ENCODE measurements at regions not wholly inside any gene's neighbourhood (a gene's known extent, or its start where the extent isn't known, plus 50 kb on each side); places are given as distances from the start of the nearest gene placed in this dataset.

DNA sequence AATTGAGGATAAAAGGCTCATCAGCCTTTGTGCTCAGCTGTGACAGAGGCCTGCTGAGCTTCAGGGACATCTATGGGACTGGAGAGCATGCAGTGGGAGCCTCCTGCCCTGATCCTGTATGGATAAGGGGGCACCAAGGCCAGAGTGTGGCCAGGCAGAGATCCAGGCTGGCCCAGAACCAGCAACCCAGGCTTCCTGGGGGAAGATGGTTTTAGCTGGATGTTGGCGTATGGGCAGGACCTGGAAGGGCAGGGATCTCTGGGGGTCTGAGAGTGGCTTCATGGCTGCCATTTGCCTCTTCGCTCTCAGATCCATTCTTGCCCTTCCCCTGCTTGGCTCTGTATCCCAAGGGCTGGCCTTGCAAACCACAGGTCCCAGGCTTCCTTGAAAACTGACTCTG lies 169.9 kb downstream of the MACROH2A1 start:
- H3K27me3 ChIP-seq (ENCODE audit: insufficient read depth, low read length) = no peaks in the 10 kb centered on the region
- H3K79me1 ChIP-seq (ENCODE audit: insufficient read depth, low read depth, low read length, poor library complexity, severe bottlenecking) = no peaks in the 10 kb centered on the region
- H2AK5ac ChIP-seq (ENCODE audit: insufficient read length, low read length) = no peak overlapping the region
- H4K20me1 ChIP-seq (ENCODE audit: control insufficient read depth, insufficient read depth, insufficient read length) = no peaks in the 10 kb centered on the region
- H3K9ac ChIP-seq (ENCODE audit: extremely low read depth, insufficient read length, low read length) = no peak overlapping the region
- DNase-seq = no peak
- TF ChIP-seq, protein P1, sequence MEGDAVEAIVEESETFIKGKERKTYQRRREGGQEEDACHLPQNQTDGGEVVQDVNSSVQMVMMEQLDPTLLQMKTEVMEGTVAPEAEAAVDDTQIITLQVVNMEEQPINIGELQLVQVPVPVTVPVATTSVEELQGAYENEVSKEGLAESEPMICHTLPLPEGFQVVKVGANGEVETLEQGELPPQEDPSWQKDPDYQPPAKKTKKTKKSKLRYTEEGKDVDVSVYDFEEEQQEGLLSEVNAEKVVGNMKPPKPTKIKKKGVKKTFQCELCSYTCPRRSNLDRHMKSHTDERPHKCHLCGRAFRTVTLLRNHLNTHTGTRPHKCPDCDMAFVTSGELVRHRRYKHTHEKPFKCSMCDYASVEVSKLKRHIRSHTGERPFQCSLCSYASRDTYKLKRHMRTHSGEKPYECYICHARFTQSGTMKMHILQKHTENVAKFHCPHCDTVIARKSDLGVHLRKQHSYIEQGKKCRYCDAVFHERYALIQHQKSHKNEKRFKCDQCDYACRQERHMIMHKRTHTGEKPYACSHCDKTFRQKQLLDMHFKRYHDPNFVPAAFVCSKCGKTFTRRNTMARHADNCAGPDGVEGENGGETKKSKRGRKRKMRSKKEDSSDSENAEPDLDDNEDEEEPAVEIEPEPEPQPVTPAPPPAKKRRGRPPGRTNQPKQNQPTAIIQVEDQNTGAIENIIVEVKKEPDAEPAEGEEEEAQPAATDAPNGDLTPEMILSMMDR (conservative IDR thresholded peaks at IDR 0.05) = no peak
- Mint-ChIP-seq H3K9me3 (peaks cover 0 to 3% of the 10 kb centered on the region in 2 experiments; a peak in 1 of 5 replicates), H3K36me3 (ENCODE audit: insufficient read depth in 1 of 3, low read depth in 3 of 3) (no peaks in the 10 kb centered on the region), H3K27me3 (ENCODE audit: low read depth) (peaks cover 46% of the 10 kb centered on the region), H3K4me1 (peaks cover 10 to 11% of the 10 kb centered on the region in 2 experiments), H3K27ac (no peak overlapping the region), H3K4me3 (no peak overlapping the region)
- no peaks in the 10 kb centered on the region for H3K9me3 ChIP-seq (ENCODE audit: control insufficient read depth, low read depth, low read length)
- H3K23ac ChIP-seq (ENCODE audit: insufficient read length, low read depth, low read length) = no peak overlapping the region
- H2BK15ac ChIP-seq (ENCODE audit: low read depth, low read length) = no peak overlapping the region
- H3K56ac ChIP-seq (ENCODE audit: insufficient read length, low read depth, low read length) = no peak overlapping the region
- no peak overlapping the region for H2BK20ac ChIP-seq (ENCODE audit: low read depth, low read length, poor library complexity, severe bottlenecking)
- no peaks in the 10 kb centered on the region for H3K23me2 ChIP-seq (ENCODE audit: insufficient read length, low read depth, low read length, poor library complexity, severe bottlenecking)
- H2BK120ac ChIP-seq (ENCODE audit: low read depth, low read length, poor library complexity, severe bottlenecking) = no peak overlapping the region
- H4K5ac ChIP-seq (ENCODE audit: insufficient read length, low read depth, low read length) = no peak overlapping the region
- H3K27ac ChIP-seq (ENCODE audit: insufficient read length, low read depth, low read length) = no peak overlapping the region
- H4K91ac ChIP-seq (ENCODE audit: insufficient read length, low read depth, low read length) = no peak overlapping the region
- H2BK12ac ChIP-seq (ENCODE audit: insufficient read length, low read depth, low read length) = no peak overlapping the region
- no peak overlapping the region for H3K4me2 ChIP-seq (ENCODE audit: insufficient read depth, insufficient read length, low read length)
- no peak overlapping the region for H3K18ac ChIP-seq (ENCODE audit: insufficient read length, low read depth, low read length)
- H2BK5ac ChIP-seq (ENCODE audit: insufficient read length, low read length) = no peak overlapping the region
- no peak overlapping the region for H3K4ac ChIP-seq (ENCODE audit: low read depth, low read length)
- no peak overlapping the region for H3K14ac ChIP-seq (ENCODE audit: insufficient read depth, low read length)
- H4K8ac ChIP-seq (replicated peaks; ENCODE audit: insufficient read length, low read depth, low read length) = no peak overlapping the region
- WGBS (ENCODE audit: extremely low coverage, insufficient read length, low lambda C conversion rate) = no CpG with 5 or more reads among the region's 2 CpGs
- H3T11ph ChIP-seq (ENCODE audit: low read length) = no peak overlapping the region
- H2AFZ ChIP-seq (ENCODE audit: low read length) = no peak overlapping the region
- H3K79me2 ChIP-seq (ENCODE audit: insufficient read depth, low read length) = no peaks in the 10 kb centered on the region
- no peaks in the 10 kb centered on the region for H3K4me1 ChIP-seq (ENCODE audit: insufficient read depth, low read length)
